K562 (cell line): ENCODE measurements at regions not wholly inside any gene's neighbourhood (a gene's known extent, or its start where the extent isn't known, plus 50 kb on each side); places are given as distances from the start of the nearest gene placed in this dataset.

Source experiments
- ATAC-seq: fragments of 200-7000 bp; cut with Tn5 transposase; 3 replicates; pipeline ENCODE4 v1.9.1; 2020; ENCODE audit warnings: moderate library complexity
- BruUV-seq: library from RNA; stranded (reverse); fragments of 400-500 nt; replicated peaks from 2 replicates; lab custom pipeline; 2021; lab: Mats Ljungman, UMichigan
- CTCF ChIA-PET: fragments of 300-600 bp; formaldehyde crosslinking; extraction: SDS; loops from one replicate; lab custom pipeline; 2021; ENCODE audit warnings: low intra/inter-chr PET ratio; lab: Yijun Ruan, JAX
- POLR2A ChIA-PET: fragments of 300-600, 350-650 bp; sonication (Branson Sonifier 250); formaldehyde crosslinking; extraction: SDS; loops from one replicate; lab custom pipeline; 2021; ENCODE audit warnings: antibody characterized with exemption, inconsistent platforms; lab: Yijun Ruan, JAX
- DNase-seq, 4 experiments: peaks; one replicate each; pipeline versions ENCODE4 v3.0.0 to v3.0.0-alpha.2; 2011 to 2018; ENCODE audit warnings: low spot score in 3 of 4, mixed read lengths in 3 of 4; ENCODE audit errors: extremely low read depth in 1 of 4
- FAIRE-seq: peaks from 2 replicates; lab custom pipeline; 2011; peaks lifted over from hg19 to GRCh38; lab: Jason Lieb, UNC
- H2AFZ ChIP-seq: 2 replicates; pipeline ENCODE4 v1.6.0; 2011; ENCODE audit warnings: low read depth, low read length, control low read depth, inconsistent platforms
- H3K27ac ChIP-seq: fragments of 200-600 bp; 3 replicates; pipeline ENCODE4 v1.8.0; 2011; ENCODE audit warnings: low read depth, mild to moderate bottlenecking, control low read depth, inconsistent platforms, low read length, moderate library complexity, mixed read lengths; ENCODE audit errors: extremely low read depth
- H3K27me3 ChIP-seq, 2 experiments: fragments of 300-600 bp in 1 of 2; 2 replicates in 1 of 2; 3 replicates in 1 of 2; pipeline versions ENCODE4 v1.6.0 to v1.8.0; 2011; ENCODE audit warnings: inconsistent platforms in 2 of 2, low read length in 2 of 2, mild to moderate bottlenecking in 1 of 2, mixed read lengths in 1 of 2, moderate library complexity in 1 of 2; ENCODE audit not compliant: control insufficient read depth in 2 of 2, insufficient read depth in 2 of 2
- H3K36me3 ChIP-seq: fragments of 300-600 bp; 3 replicates; pipeline ENCODE4 v1.8.0; 2011; ENCODE audit warnings: mild to moderate bottlenecking, low read length, inconsistent platforms; ENCODE audit not compliant: control insufficient read depth, insufficient read depth
- H3K4me1 ChIP-seq, 2 experiments: fragments of 200-600 bp in 1 of 2; replicated peaks in 1 of 2; 2 replicates in 1 of 2; 3 replicates in 1 of 2; pipeline versions ENCODE4 v1.5.1 to v1.8.0; 2011; ENCODE audit warnings: inconsistent platforms in 2 of 2, low read length in 2 of 2, mild to moderate bottlenecking in 1 of 2, mixed read lengths in 1 of 2, moderate library complexity in 1 of 2; ENCODE audit not compliant: control insufficient read depth in 2 of 2, insufficient read depth in 2 of 2
- H3K4me2 ChIP-seq: 2 replicates; pipeline ENCODE4 v1.6.1; 2011; ENCODE audit warnings: low read length, control low read depth, inconsistent platforms, mixed read lengths; ENCODE audit not compliant: insufficient read depth
- H3K4me3 ChIP-seq: fragments of 200-600 bp; sonication (generic), shearing (Covaris generic); 2 replicates; pipeline ENCODE4 v1.5.1; 2016; ENCODE audit warnings: control low read depth, inconsistent platforms
- H3K79me2 ChIP-seq: fragments of 200-600 bp; 3 replicates; pipeline ENCODE4 v1.8.0; 2011; ENCODE audit warnings: low read length, inconsistent platforms; ENCODE audit not compliant: control insufficient read depth, insufficient read depth
- H3K9ac ChIP-seq, 2 experiments: 2 replicates each; pipeline versions ENCODE4 v1.6.0 to v1.6.1; 2011; ENCODE audit warnings: low read depth in 2 of 2, low read length in 2 of 2, control low read depth in 1 of 2, inconsistent platforms in 1 of 2, mild to moderate bottlenecking in 1 of 2, mixed read lengths in 1 of 2; ENCODE audit not compliant: insufficient read depth in 1 of 2
- H3K9me1 ChIP-seq: one replicate; pipeline ENCODE4 v1.6.0; 2011; ENCODE audit warnings: inconsistent platforms, mild to moderate bottlenecking, low read length, moderate library complexity; ENCODE audit not compliant: control insufficient read depth, insufficient read depth
- H3K9me3 ChIP-seq: replicated peaks from 2 replicates; pipeline ENCODE4 v1.5.1; 2011; ENCODE audit warnings: low read depth, low read length, inconsistent platforms; ENCODE audit not compliant: control insufficient read depth, insufficient read depth
- H4K20me1 ChIP-seq: replicated peaks from 2 replicates; pipeline ENCODE4 v1.6.1; 2011; ENCODE audit warnings: low read length, inconsistent platforms, mixed read lengths; ENCODE audit not compliant: control insufficient read depth, insufficient read depth
- BRCA1 ChIP-seq, 2 experiments: fragments of 450-650 bp in 1 of 2; sonication (generic) in 1 of 2; formaldehyde crosslinking in 1 of 2; IDR thresholded peaks; 2 replicates each; pipeline versions ENCODE4 v1.5.0 to v1.6.1; 2017 to 2020; ENCODE audit warnings: mild to moderate bottlenecking in 1 of 2, missing genetic modification reagents in 1 of 2
- CSDE1 ChIP-seq, 2 experiments: fragments of 450-650 bp; IDR thresholded peaks; 2 replicates each; pipeline ENCODE4 v1.6.1; 2016; ENCODE audit warnings: mild to moderate bottlenecking in 1 of 2
- ELF2 ChIP-seq: fragments of 250-450 bp; sonication (Bioruptor Pico); IDR thresholded peaks from 2 replicates; pipeline ENCODE4 v1.5.0; 2021; ENCODE audit warnings: mild to moderate bottlenecking
- MCM3 ChIP-seq: fragments of 450-650 bp; IDR thresholded peaks from 2 replicates; pipeline ENCODE4 v1.6.1; 2016
- RBBP5 ChIP-seq: fragments of 200-600 bp; sonication (generic); IDR thresholded peaks from 2 replicates; pipeline ENCODE4 v1.6.1; 2012; ENCODE audit warnings: borderline replicate concordance, mild to moderate bottlenecking, low read length, control low read depth, inconsistent platforms; ENCODE audit not compliant: insufficient read depth, poor library complexity, severe bottlenecking
- ZNF507 ChIP-seq: conservative IDR thresholded peaks from 2 replicates; pipeline ENCODE4 v1.6.1; 2017; ENCODE audit warnings: missing genetic modification characterization, missing compliant biosample characterization
- WGBS: fragments of 100-300 bp; shearing (Covaris generic); methylation state at CpG from one replicate; pipeline ENCODE4 v1.1.6; 2016; ENCODE audit warnings: low coverage, mixed read lengths; ENCODE audit not compliant: insufficient coverage; ENCODE audit errors: missing lambda C conversion rate; 5-methylcytosine and 5-hydroxymethylcytosine counted together
- in situ Hi-C: fragments of 300-500 bp; cut with MboI; formaldehyde crosslinking; loops from 4 replicates; pipeline ENCODE4 v1.15.0; 2018; ENCODE audit warnings: inconsistent platforms, mixed read lengths
- intact Hi-C: fragments of 100-400 bp; cut with micrococcal nuclease; formaldehyde crosslinking; loops from 2 replicates; pipeline ENCODE4 v1.14.2; 2022

DNA sequence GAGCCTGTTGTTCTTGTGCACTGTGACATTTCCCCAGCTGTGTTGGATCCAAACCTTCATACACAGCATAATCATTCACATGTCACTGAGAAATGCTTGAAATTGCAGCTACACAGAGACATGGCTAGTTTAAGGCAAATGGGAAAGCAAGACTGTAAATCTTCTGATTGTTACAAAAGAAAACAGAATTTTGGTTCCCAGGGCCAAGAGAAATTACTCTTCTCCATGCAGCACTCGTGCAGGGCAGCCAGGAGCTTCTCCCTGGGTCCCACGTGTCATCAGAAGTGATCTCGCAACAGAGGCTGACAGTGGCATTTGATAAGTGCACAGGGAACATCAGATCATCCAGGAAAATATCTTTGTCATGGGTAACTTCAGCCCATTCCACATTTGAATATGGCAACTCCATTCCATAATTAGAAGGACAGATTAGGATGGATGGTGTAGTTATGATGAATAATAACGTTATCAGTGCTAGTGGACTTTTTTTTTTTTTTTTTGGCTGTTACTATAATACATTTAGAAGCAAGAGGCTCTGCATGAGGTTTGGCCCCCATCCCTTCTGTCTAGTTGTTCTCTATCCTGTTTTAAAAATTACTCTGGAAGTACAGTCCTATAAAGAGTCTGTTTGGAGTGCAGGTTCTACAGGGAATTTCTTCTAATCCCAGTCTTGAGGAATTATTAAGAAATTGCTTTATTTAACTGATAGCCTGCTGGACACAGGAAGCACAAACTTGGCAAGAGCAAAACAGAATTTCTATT lies 571.0 kb upstream of the NOX3 start:
- TF ChIP-seq RBBP5 = no peak
- no peak for TF ChIP-seq ELF2 (CRISPR knock-in tag)
- no peak for TF ChIP-seq BRCA1 (IDR thresholded peaks at IDR 0.05)
- no peak for TF ChIP-seq BRCA1 (CRISPR knock-in tag; IDR thresholded peaks at IDR 0.05)
- no peak for TF ChIP-seq MCM3
- POLR2A ChIA-PET = no interaction called here
- no peak for DNase-seq
- H4K20me1 ChIP-seq = no peaks in the 10 kb centered on the region
- no peak for ATAC-seq
- H3K36me3 ChIP-seq = no peaks in the 10 kb centered on the region
- no peak overlapping the region for H3K4me3 ChIP-seq
- no peak overlapping the region for H2AFZ ChIP-seq
- H3K27ac ChIP-seq = no peak overlapping the region
- FAIRE-seq = no peak
- no peaks in the 10 kb centered on the region for H3K9me3 ChIP-seq
- H3K4me2 ChIP-seq = no peak overlapping the region
- no peaks in the 10 kb centered on the region for H3K4me1 ChIP-seq
- no TSS peak for BruUV-seq
- intact Hi-C loops (no loop called here), in situ Hi-C loops (no loop called here)
- CTCF ChIA-PET = no interaction called here
- no peaks in the 10 kb centered on the region for H3K9me1 ChIP-seq
- no peak overlapping the region for H3K9ac ChIP-seq
- 0% methylated on average over 4 of the region's 4 CpGs for WGBS
- no peaks in the 10 kb centered on the region for H3K27me3 ChIP-seq
- H3K79me2 ChIP-seq = no peaks in the 10 kb centered on the region

DNA sequence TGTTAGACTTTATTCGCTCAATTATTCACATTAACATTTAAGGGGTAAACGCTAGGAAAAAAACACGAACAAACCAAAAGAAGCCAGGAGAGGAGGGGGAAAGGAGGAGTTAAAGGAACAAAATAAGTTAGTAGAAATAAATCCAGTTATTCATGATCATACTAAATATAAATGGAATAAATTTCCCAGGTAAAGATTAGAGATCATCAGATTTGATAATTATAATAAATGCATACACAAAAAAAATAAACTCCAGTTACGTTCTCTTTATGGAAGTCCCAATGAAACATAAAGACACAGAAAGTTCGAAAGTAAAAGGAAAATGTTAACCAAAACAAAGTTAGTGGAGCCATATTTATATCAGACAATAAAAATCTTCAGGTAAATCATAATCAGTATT lies 568.7 kb upstream of the NOX3 start:
- POLR2A ChIA-PET = no interaction called here
- no peak for ATAC-seq
- Histone ChIP-seq H3K9ac (no peak overlapping the region), H2AFZ (no peak overlapping the region), H3K27ac (no peak overlapping the region), H3K9me1 (no peaks in the 10 kb centered on the region), H3K27me3 (no peaks in the 10 kb centered on the region), H4K20me1 (no peaks in the 10 kb centered on the region), H3K9me3 (no peaks in the 10 kb centered on the region), H3K4me2 (no peak overlapping the region)
- in situ Hi-C loops = no loop called here
- intact Hi-C loops = no loop called here
- 2% methylated on average over 5 of the region's 5 CpGs for WGBS
- no peak for FAIRE-seq
- DNase-seq = no peak
- peak; percentile 79 for TF ChIP-seq ZNF507
- no peak for TF ChIP-seq CSDE1 (IDR thresholded peaks at IDR 0.05)
- TF ChIP-seq, all 486 proteins: peak for 1
- CTCF ChIA-PET = no interaction called here
- Histone ChIP-seq H3K4me3 (no peak overlapping the region), H3K79me2 (no peaks in the 10 kb centered on the region), H3K36me3 (no peaks in the 10 kb centered on the region), H3K4me1 (no peaks in the 10 kb centered on the region)
- BruUV-seq = no TSS peak
